ENCODE measurements at regions not wholly inside any gene's neighbourhood (a gene's known extent, or its start where the extent isn't known, plus 50 kb on each side); places are given as distances from the start of the nearest gene placed in this dataset.

GRCh38 chr11:109706945-109707344, 285.0 kb downstream of the C11orf87 start:
- no peak for TF ChIP-seq FOXM1 (IDR thresholded peaks at IDR 0.05; ENCODE audit: borderline replicate concordance)
- no peak for TF ChIP-seq FOXK2 (IDR thresholded peaks at IDR 0.05)
- TF ChIP-seq FOXA1 (IDR thresholded peaks at IDR 0.05), result no peak
- no peak for TF ChIP-seq SUZ12 (IDR thresholded peaks at IDR 0.05)
- TF ChIP-seq ELF4 (IDR thresholded peaks at IDR 0.05), result no peak
